Muscle layer of duodenum (tissue), 2 donors: ENCODE measurements at regions not wholly inside any gene's neighbourhood (a gene's known extent, or its start where the extent isn't known, plus 50 kb on each side); places are given as distances from the start of the nearest gene placed in this dataset.

Experiments used
- H3K27ac ChIP-seq: one replicate; pipeline ENCODE4 v1.7.0; 2013; ENCODE audit warnings: mild to moderate bottlenecking, low read length
- H3K27me3 ChIP-seq: one replicate; pipeline ENCODE4 v1.7.0; 2013; ENCODE audit warnings: low read depth, mild to moderate bottlenecking, control low read depth, low read length
- H3K36me3 ChIP-seq, 2 donors: one replicate each; pipeline ENCODE4 v1.7.0; 2013; ENCODE audit warnings: low read length in 2 of 2, control low read depth in 1 of 2, mild to moderate bottlenecking in 1 of 2; ENCODE audit not compliant: insufficient read depth in 2 of 2, control insufficient read depth in 1 of 2
- H3K4me1 ChIP-seq, 2 donors: one replicate each; pipeline ENCODE4 v1.7.0; 2013; ENCODE audit warnings: low read length in 2 of 2, mild to moderate bottlenecking in 2 of 2, control low read depth in 1 of 2, moderate library complexity in 1 of 2; ENCODE audit not compliant: insufficient read depth in 2 of 2, control insufficient read depth in 1 of 2
- H3K4me3 ChIP-seq, 2 donors: one replicate each; pipeline ENCODE4 v1.7.0; 2013; ENCODE audit warnings: low read length in 2 of 2, low read depth in 1 of 2, mild to moderate bottlenecking in 1 of 2
- H3K9me3 ChIP-seq, 2 donors: one replicate each; pipeline ENCODE4 v1.7.0; 2013; ENCODE audit warnings: low read length in 2 of 2, control low read depth in 1 of 2, mild to moderate bottlenecking in 1 of 2; ENCODE audit not compliant: control insufficient read depth in 1 of 2
- donor health status: healthy.

GRCh38 chr15:48060396-48060795, 60.4 kb upstream of the SLC24A5 start:
- H3K4me3 ChIP-seq, result no peak overlapping the region
- H3K9me3 ChIP-seq, result no peaks in the 10 kb centered on the region
- no peak overlapping the region for H3K27ac ChIP-seq
- H3K4me1 ChIP-seq, result no peaks in the 10 kb centered on the region
- no peaks in the 10 kb centered on the region for H3K27me3 ChIP-seq
- no peaks in the 10 kb centered on the region for H3K36me3 ChIP-seq

DNA sequence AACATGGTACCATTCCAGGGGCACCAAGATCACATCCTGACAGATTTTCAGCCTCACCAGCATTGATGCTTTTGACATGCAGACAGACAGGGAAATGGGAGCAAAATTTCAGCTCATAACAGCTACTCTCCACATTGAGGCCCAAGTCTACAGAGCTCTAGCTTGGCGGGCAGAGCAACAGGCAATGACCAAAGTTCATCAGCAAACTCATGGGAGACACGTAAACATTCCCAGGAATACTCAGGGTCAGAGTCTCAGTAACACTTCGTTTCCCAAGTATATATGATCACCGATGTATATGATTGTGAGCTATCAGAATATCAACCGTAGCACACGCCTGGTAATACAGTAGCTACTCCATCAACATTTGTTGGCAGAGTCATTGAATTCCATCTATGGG, 59.2 kb upstream of the SLC24A5 start:
- H3K27ac ChIP-seq, result no peak overlapping the region
- H3K4me1 ChIP-seq, result no peaks in the 10 kb centered on the region
- no peaks in the 10 kb centered on the region for H3K9me3 ChIP-seq
- H3K36me3 ChIP-seq, result no peaks in the 10 kb centered on the region
- no peak overlapping the region for H3K4me3 ChIP-seq
- H3K27me3 ChIP-seq, result no peaks in the 10 kb centered on the region

- Histone ChIP-seq H3K4me1 (no peaks in the 10 kb centered on the region), H3K9me3 (no peaks in the 10 kb centered on the region), H3K36me3 (no peaks in the 10 kb centered on the region), H3K27ac (no peak overlapping the region), H3K27me3 (no peaks in the 10 kb centered on the region), H3K4me3 (no peak overlapping the region)
Measured at GRCh38 chr15:48062148-48062872, 58.5 kb upstream of the SLC24A5 start.

DNA sequence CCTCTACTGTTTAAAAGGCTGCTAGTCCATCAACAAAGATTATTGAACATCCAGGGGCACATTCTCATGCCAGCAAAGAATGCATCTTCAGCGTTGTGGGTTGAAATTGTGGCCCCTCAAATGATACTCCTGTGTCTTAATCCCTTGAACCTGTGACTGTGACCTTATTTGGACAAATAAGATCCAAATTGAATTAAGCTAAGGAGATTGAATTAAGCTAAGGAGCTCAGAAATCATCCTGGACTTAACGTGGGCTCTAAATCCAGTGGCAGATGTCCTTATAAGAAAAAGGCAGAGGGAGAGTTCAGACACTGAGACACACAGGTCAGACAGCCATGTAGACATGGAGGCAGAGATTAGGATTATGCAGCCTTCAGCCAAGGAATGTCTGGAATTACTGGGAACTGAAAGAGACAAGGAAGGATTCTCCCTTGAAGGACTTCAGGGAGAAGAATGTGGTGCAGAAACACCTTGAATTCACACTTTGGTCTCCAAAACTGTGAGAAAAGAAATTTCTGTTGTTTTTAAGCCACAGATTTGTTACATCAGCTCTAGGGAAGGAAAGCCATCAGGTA, 57.3 kb upstream of the SLC24A5 start:
- no peak overlapping the region for H3K27ac ChIP-seq
- H3K9me3 ChIP-seq, result no peaks in the 10 kb centered on the region
- no peaks in the 10 kb centered on the region for H3K4me1 ChIP-seq
- no peaks in the 10 kb centered on the region for H3K27me3 ChIP-seq
- H3K36me3 ChIP-seq, result no peaks in the 10 kb centered on the region
- no peak overlapping the region for H3K4me3 ChIP-seq

GRCh38 chr15:48064421-48064820, 56.4 kb upstream of the SLC24A5 start:
- Histone ChIP-seq H3K27me3 (no peaks in the 10 kb centered on the region), H3K9me3 (no peaks in the 10 kb centered on the region), H3K4me1 (no peaks in the 10 kb centered on the region), H3K36me3 (no peaks in the 10 kb centered on the region), H3K4me3 (no peak overlapping the region), H3K27ac (no peak overlapping the region)

DNA sequence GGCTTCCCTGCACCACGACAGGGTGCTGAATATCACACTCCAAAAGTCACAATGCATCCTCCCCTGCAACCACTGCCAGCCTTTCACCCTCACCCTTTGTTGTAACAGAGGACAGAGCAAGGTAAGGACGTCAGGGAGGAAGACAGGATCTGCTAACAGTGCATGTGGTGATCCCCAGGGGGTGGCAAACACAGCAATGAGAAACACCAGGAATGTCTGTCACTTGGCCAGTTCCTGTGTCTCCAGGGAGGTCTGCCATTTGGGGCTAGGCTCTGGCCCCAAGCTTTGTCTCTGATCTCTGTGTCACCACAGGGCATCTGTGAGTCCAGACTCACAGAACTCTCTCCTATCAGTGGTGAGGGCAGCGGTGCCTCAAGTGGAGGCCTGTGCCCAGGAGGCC, 54.3 kb upstream of the SLC24A5 start:
- H3K9me3 ChIP-seq, result no peaks in the 10 kb centered on the region
- no peaks in the 10 kb centered on the region for H3K4me1 ChIP-seq
- H3K36me3 ChIP-seq, result no peaks in the 10 kb centered on the region
- no peak overlapping the region for H3K4me3 ChIP-seq
- H3K27ac ChIP-seq, result no peak overlapping the region
- H3K27me3 ChIP-seq, result no peaks in the 10 kb centered on the region
